ENCODE measurements at regions not wholly inside any gene's neighbourhood (a gene's known extent, or its start where the extent isn't known, plus 50 kb on each side); places are given as distances from the start of the nearest gene placed in this dataset.

- no peak overlapping the region for H3K4me3 ChIP-seq (ENCODE audit: low read depth, low read length)
- TF ChIP-seq ZNF366 (tag by site-specific recombination; conservative IDR thresholded peaks at IDR 0.05) (no peak), ZNF391 (tag by site-specific recombination; IDR thresholded peaks at IDR 0.05; ENCODE audit: borderline replicate concordance, low read depth) (no peak), ZBTB6 (tag by site-specific recombination; IDR thresholded peaks at IDR 0.05) (no peak), ZNF132 (tag by site-specific recombination; IDR thresholded peaks at IDR 0.05; ENCODE audit: borderline replicate concordance) (no peak), ZNF155 (tag by site-specific recombination; IDR thresholded peaks at IDR 0.05) (no peak), ZBTB26 (tag by site-specific recombination; optimal IDR thresholded peaks at IDR 0.05) (no peak), ZNF341 (tag by site-specific recombination; IDR thresholded peaks at IDR 0.05; ENCODE audit: low read depth) (no peak), ZNF37A (tag by site-specific recombination; IDR thresholded peaks at IDR 0.05) (no peak), ZNF324 (tag by site-specific recombination; IDR thresholded peaks at IDR 0.05) (no peak)
- ChIA-PET CTCF (no interaction called here), POLR2A (no interaction called here)
- H3K9me3 ChIP-seq (ENCODE audit: control insufficient read depth, insufficient read depth, low read depth, low read length): no peaks in the 10 kb centered on the region
- no peaks in the 10 kb centered on the region for H3K36me3 ChIP-seq (ENCODE audit: control insufficient read depth in 2 of 2, insufficient read depth in 1 of 2, low read length in 2 of 2)
- no peaks in the 10 kb centered on the region for H3K4me1 ChIP-seq (ENCODE audit: control insufficient read depth, insufficient read depth, low read length)
- no peak overlapping the region for H3K27ac ChIP-seq (ENCODE audit: extremely low read depth, low read depth, low read length)
These were observed 115.0 kb downstream of the AGTR2 start for GRCh38 chrX:116285501-116285900.

DNA sequence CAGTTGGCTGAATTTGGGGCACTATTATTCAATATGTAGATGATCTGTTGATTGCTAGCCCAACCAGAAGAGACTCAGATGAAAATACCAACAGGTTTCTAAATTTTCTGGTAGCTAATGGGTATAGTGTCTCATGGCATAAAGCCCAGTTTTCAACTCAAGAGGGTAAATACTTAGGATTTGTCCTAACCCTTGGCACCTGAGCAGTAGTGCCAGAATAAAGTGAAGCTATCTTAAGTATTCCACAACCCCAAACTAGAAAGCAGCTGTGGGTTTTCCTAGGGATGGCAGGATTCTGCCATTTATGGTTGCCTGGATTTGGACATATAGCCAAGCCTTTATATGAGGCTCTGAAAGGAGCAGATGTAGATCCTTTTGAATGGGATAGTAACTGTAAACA is 119.0 kb downstream of the AGTR2 start:
- no peak overlapping the region for H3K4me3 ChIP-seq (ENCODE audit: low read depth, low read length)
- H3K36me3 ChIP-seq (ENCODE audit: control insufficient read depth in 2 of 2, insufficient read depth in 1 of 2, low read length in 2 of 2): no peaks in the 10 kb centered on the region
- H3K4me1 ChIP-seq (ENCODE audit: control insufficient read depth, insufficient read depth, low read length): no peaks in the 10 kb centered on the region
- H3K9me3 ChIP-seq (ENCODE audit: control insufficient read depth, insufficient read depth, low read depth, low read length): no peaks in the 10 kb centered on the region
- no peak overlapping the region for H3K27ac ChIP-seq (ENCODE audit: extremely low read depth, low read depth, low read length)
- ChIA-PET CTCF (no interaction called here), POLR2A (no interaction called here)
- TF ChIP-seq SCRT2 (tag by site-specific recombination; IDR thresholded peaks at IDR 0.05): no peak
- TF ChIP-seq ZNF423 (tag by site-specific recombination; IDR thresholded peaks at IDR 0.05): no peak
- TF ChIP-seq ZNF146 (tag by site-specific recombination; IDR thresholded peaks at IDR 0.05): no peak
- no peak for TF ChIP-seq ZNF777 (tag by site-specific recombination; IDR thresholded peaks at IDR 0.05; ENCODE audit: borderline replicate concordance)
- TF ChIP-seq ZNF623 (tag by site-specific recombination; IDR thresholded peaks at IDR 0.05): no peak
- TF ChIP-seq, protein P1, sequence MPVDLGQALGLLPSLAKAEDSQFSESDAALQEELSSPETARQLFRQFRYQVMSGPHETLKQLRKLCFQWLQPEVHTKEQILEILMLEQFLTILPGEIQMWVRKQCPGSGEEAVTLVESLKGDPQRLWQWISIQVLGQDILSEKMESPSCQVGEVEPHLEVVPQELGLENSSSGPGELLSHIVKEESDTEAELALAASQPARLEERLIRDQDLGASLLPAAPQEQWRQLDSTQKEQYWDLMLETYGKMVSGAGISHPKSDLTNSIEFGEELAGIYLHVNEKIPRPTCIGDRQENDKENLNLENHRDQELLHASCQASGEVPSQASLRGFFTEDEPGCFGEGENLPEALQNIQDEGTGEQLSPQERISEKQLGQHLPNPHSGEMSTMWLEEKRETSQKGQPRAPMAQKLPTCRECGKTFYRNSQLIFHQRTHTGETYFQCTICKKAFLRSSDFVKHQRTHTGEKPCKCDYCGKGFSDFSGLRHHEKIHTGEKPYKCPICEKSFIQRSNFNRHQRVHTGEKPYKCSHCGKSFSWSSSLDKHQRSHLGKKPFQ (tag by site-specific recombination; IDR thresholded peaks at IDR 0.05): no peak
- no peak for TF ChIP-seq ZNF660 (tag by site-specific recombination; IDR thresholded peaks at IDR 0.05)
- no peak for TF ChIP-seq WT1 (tag by site-specific recombination; IDR thresholded peaks at IDR 0.05)

DNA sequence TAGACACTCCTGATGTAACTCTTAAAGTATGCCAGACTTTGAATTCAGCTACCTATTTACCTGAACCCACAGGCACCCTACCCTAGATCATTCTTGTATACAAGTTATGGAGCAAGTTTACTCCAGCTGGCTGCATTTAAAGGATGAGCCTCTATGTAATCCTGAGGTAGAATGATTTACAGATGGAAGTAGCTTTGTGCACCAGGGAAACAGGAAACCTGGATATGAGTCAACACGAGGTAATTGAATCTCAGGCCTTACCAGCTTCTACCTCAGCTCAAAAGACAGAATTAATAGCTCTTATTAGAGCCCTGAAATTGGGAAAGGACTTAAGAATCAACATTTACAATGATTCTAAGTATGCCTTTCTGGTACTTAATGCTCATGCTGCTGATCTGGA is 119.8 kb downstream of the AGTR2 start:
- no peaks in the 10 kb centered on the region for H3K36me3 ChIP-seq (ENCODE audit: control insufficient read depth in 2 of 2, insufficient read depth in 1 of 2, low read length in 2 of 2)
- no peak for TF ChIP-seq ZNF777 (tag by site-specific recombination; IDR thresholded peaks at IDR 0.05; ENCODE audit: borderline replicate concordance)
- TF ChIP-seq KLF1 (tag by site-specific recombination; IDR thresholded peaks at IDR 0.05): no peak
- no peak for TF ChIP-seq SP2 (tag by site-specific recombination; IDR thresholded peaks at IDR 0.05)
- no peak for TF ChIP-seq BCL11A (tag by site-specific recombination; IDR thresholded peaks at IDR 0.05; ENCODE audit: low read depth)
- TF ChIP-seq GLIS2 (tag by site-specific recombination; IDR thresholded peaks at IDR 0.05): no peak
- TF ChIP-seq, protein P1 (tag by site-specific recombination; IDR thresholded peaks at IDR 0.05): no peak
- CTCF ChIA-PET: no interaction called here
- no peak overlapping the region for H3K27ac ChIP-seq (ENCODE audit: extremely low read depth, low read depth, low read length)
- H3K9me3 ChIP-seq (ENCODE audit: control insufficient read depth, insufficient read depth, low read depth, low read length): no peaks in the 10 kb centered on the region
- no peaks in the 10 kb centered on the region for H3K4me1 ChIP-seq (ENCODE audit: control insufficient read depth, insufficient read depth, low read length)
- no peak overlapping the region for H3K4me3 ChIP-seq (ENCODE audit: low read depth, low read length)
- POLR2A ChIA-PET: no interaction called here
